ENCODE measurements at regions not wholly inside any gene's neighbourhood (a gene's known extent, or its start where the extent isn't known, plus 50 kb on each side); places are given as distances from the start of the nearest gene placed in this dataset.

DNA sequence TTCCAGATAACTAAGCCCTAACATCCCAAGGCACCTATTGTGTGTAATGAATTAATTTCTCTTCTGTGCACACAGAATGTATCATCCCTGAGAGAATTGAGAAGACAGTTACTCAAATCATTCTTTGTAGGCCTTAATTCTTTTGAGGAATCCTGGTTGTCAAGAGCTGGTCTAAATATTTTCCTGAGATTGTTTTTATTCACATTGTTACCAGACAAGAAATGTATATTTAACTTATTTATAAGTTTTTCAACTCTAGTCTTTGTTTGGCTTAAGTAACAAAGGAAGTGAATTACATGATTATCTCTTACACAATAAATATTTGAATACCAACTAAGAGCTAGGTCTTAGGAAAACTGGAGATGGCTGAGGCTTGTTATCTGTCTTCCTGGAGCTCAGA, 169.4 kb downstream of the DACT1 start:
- Histone ChIP-seq H2BK5ac (ENCODE audit: insufficient read length, low read length) (no peak overlapping the region), H3K56ac (ENCODE audit: insufficient read length, low read depth, low read length) (no peak overlapping the region), H3K9me3 (ENCODE audit: control insufficient read depth, low read depth, low read length) (no peaks in the 10 kb centered on the region), H3K23me2 (ENCODE audit: insufficient read length, low read depth, low read length, poor library complexity, severe bottlenecking) (no peaks in the 10 kb centered on the region), H4K91ac (ENCODE audit: insufficient read length, low read depth, low read length) (no peak overlapping the region), H3K79me1 (ENCODE audit: insufficient read depth, low read depth, low read length, poor library complexity, severe bottlenecking) (no peaks in the 10 kb centered on the region), H2BK12ac (ENCODE audit: insufficient read length, low read depth, low read length) (no peak overlapping the region), H3K14ac (ENCODE audit: insufficient read depth, low read length) (no peak overlapping the region), H4K8ac (replicated peaks; ENCODE audit: insufficient read length, low read depth, low read length) (no peak overlapping the region), H3K4ac (ENCODE audit: low read depth, low read length) (no peak overlapping the region), H4K20me1 (ENCODE audit: control insufficient read depth, insufficient read depth, insufficient read length) (no peaks in the 10 kb centered on the region), H3T11ph (ENCODE audit: low read length) (no peak overlapping the region), H3K79me2 (ENCODE audit: insufficient read depth, low read length) (no peaks in the 10 kb centered on the region), H3K4me1 (ENCODE audit: insufficient read depth, low read length) (no peaks in the 10 kb centered on the region), H3K23ac (ENCODE audit: insufficient read length, low read depth, low read length) (no peak overlapping the region), H2BK120ac (ENCODE audit: low read depth, low read length, poor library complexity, severe bottlenecking) (no peak overlapping the region), H2BK20ac (ENCODE audit: low read depth, low read length, poor library complexity, severe bottlenecking) (no peak overlapping the region), H2BK15ac (ENCODE audit: low read depth, low read length) (no peak overlapping the region), H2AK5ac (ENCODE audit: insufficient read length, low read length) (no peak overlapping the region), H3K27me3 (ENCODE audit: insufficient read depth, low read length) (no peaks in the 10 kb centered on the region), H3K18ac (ENCODE audit: insufficient read length, low read depth, low read length) (no peak overlapping the region), H3K9ac (ENCODE audit: extremely low read depth, insufficient read length, low read length) (no peak overlapping the region), H3K27ac (ENCODE audit: insufficient read length, low read depth, low read length) (no peak overlapping the region), H4K5ac (ENCODE audit: insufficient read length, low read depth, low read length) (no peak overlapping the region), H3K4me2 (ENCODE audit: insufficient read depth, insufficient read length, low read length) (no peak overlapping the region), H2AFZ (ENCODE audit: low read length) (no peak overlapping the region)
- no peaks in the 10 kb centered on the region for H3K4me1 Mint-ChIP-seq
- H3K36me3 Mint-ChIP-seq (ENCODE audit: insufficient read depth in 1 of 3, low read depth in 3 of 3): no peaks in the 10 kb centered on the region; a peak in 1 of 7 replicates
- H3K27ac Mint-ChIP-seq: no peak overlapping the region
- H3K27me3 Mint-ChIP-seq (ENCODE audit: low read depth): no peaks in the 10 kb centered on the region
- H3K9me3 Mint-ChIP-seq: 0 out of 5 replicates have a peak, but pooled peaks cover 0 to 3% of the 10 kb centered on the region in 2 experiments
- DNase-seq: no peak
- TF ChIP-seq, protein P1, sequence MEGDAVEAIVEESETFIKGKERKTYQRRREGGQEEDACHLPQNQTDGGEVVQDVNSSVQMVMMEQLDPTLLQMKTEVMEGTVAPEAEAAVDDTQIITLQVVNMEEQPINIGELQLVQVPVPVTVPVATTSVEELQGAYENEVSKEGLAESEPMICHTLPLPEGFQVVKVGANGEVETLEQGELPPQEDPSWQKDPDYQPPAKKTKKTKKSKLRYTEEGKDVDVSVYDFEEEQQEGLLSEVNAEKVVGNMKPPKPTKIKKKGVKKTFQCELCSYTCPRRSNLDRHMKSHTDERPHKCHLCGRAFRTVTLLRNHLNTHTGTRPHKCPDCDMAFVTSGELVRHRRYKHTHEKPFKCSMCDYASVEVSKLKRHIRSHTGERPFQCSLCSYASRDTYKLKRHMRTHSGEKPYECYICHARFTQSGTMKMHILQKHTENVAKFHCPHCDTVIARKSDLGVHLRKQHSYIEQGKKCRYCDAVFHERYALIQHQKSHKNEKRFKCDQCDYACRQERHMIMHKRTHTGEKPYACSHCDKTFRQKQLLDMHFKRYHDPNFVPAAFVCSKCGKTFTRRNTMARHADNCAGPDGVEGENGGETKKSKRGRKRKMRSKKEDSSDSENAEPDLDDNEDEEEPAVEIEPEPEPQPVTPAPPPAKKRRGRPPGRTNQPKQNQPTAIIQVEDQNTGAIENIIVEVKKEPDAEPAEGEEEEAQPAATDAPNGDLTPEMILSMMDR (conservative IDR thresholded peaks at IDR 0.05): no peak
- no peak overlapping the region for H3K4me3 Mint-ChIP-seq
